ENCODE measurements at regions not wholly inside any gene's neighbourhood (a gene's known extent, or its start where the extent isn't known, plus 50 kb on each side); places are given as distances from the start of the nearest gene placed in this dataset.

GRCh38 chr5:120239086-120239485 is 225.0 kb upstream of the PRR16 start:
- Mint-ChIP-seq H3K27ac (ENCODE audit: low read depth, unreplicated experiment) (no peak overlapping the region), H3K4me3 (ENCODE audit: unreplicated experiment) (no peak overlapping the region), H3K4me1 (ENCODE audit: insufficient read depth, unreplicated experiment) (peaks cover 8% of the 10 kb centered on the region), H3K36me3 (ENCODE audit: insufficient read depth, unreplicated experiment) (peaks cover 6% of the 10 kb centered on the region), H3K27me3 (ENCODE audit: insufficient read depth, unreplicated experiment) (no peaks in the 10 kb centered on the region), H3K9me3 (ENCODE audit: unreplicated experiment) (peaks cover 7% of the 10 kb centered on the region)
- ChIA-PET POLR2A (no interaction called here), CTCF (no interaction called here)
- TF ChIP-seq CTCF (IDR thresholded peaks at IDR 0.05; ENCODE audit: unreplicated experiment): no peak
- no TSS peak for BruUV-seq (replicated peaks)
- no peak for DNase-seq (ENCODE audit: unreplicated experiment)
- intact Hi-C loops (cut with micrococcal nuclease): no loop called here

- no TSS peak for BruUV-seq (replicated peaks)
- TF ChIP-seq CTCF (IDR thresholded peaks at IDR 0.05; ENCODE audit: unreplicated experiment): no peak
- H3K9me3 Mint-ChIP-seq (ENCODE audit: unreplicated experiment): peaks cover 7% of the 10 kb centered on the region
Observed at GRCh38 chr5:120240706-120241105, 223.4 kb upstream of the PRR16 start.

GRCh38 chr5:120241400-120241799 is 222.7 kb upstream of the PRR16 start:
- Mint-ChIP-seq H3K9me3 (ENCODE audit: unreplicated experiment) (peaks cover 7% of the 10 kb centered on the region), H3K4me3 (ENCODE audit: unreplicated experiment) (no peak overlapping the region), H3K4me1 (ENCODE audit: insufficient read depth, unreplicated experiment) (no peaks in the 10 kb centered on the region), H3K27ac (ENCODE audit: low read depth, unreplicated experiment) (no peak overlapping the region), H3K27me3 (ENCODE audit: insufficient read depth, unreplicated experiment) (no peaks in the 10 kb centered on the region), H3K36me3 (ENCODE audit: insufficient read depth, unreplicated experiment) (peaks cover 6% of the 10 kb centered on the region)
- POLR2A ChIA-PET: no interaction called here
- intact Hi-C loops (cut with micrococcal nuclease): no loop called here
- TF ChIP-seq CTCF (IDR thresholded peaks at IDR 0.05; ENCODE audit: unreplicated experiment): no peak
- BruUV-seq (replicated peaks): no TSS peak
- CTCF ChIA-PET: no interaction called here
- DNase-seq (ENCODE audit: unreplicated experiment): no peak

More at GRCh38 chr5:120240706-120241105, 223.4 kb upstream of the PRR16 start:
- no peaks in the 10 kb centered on the region for H3K27me3 Mint-ChIP-seq (ENCODE audit: insufficient read depth, unreplicated experiment)
- POLR2A ChIA-PET: no interaction called here
- H3K4me3 Mint-ChIP-seq (ENCODE audit: unreplicated experiment): no peak overlapping the region
- intact Hi-C loops (cut with micrococcal nuclease): no loop called here
- peaks cover 7% of the 10 kb centered on the region for H3K4me1 Mint-ChIP-seq (ENCODE audit: insufficient read depth, unreplicated experiment)
- DNase-seq (ENCODE audit: unreplicated experiment): no peak
- H3K36me3 Mint-ChIP-seq (ENCODE audit: insufficient read depth, unreplicated experiment): peaks cover 6% of the 10 kb centered on the region
- H3K27ac Mint-ChIP-seq (ENCODE audit: low read depth, unreplicated experiment): no peak overlapping the region
- CTCF ChIA-PET: no interaction called here

- CTCF ChIA-PET: interaction anchor here (0.9 kb wide), 1 partner anchor 19 kb away, joined by 3 read pairs; no protein-coding TSS in a partner anchor
- TF ChIP-seq CTCF (IDR thresholded peaks at IDR 0.05; ENCODE audit: unreplicated experiment): no peak
- no peak overlapping the region for H3K27ac Mint-ChIP-seq (ENCODE audit: low read depth, unreplicated experiment)
Observed at GRCh38 chr5:120251898-120252297, 212.2 kb upstream of the PRR16 start.

More at GRCh38 chr5:120251898-120252297, 212.2 kb upstream of the PRR16 start:
- H3K27me3 Mint-ChIP-seq (ENCODE audit: insufficient read depth, unreplicated experiment): no peaks in the 10 kb centered on the region
- BruUV-seq (replicated peaks): no TSS peak
- DNase-seq (ENCODE audit: unreplicated experiment): no peak
- H3K9me3 Mint-ChIP-seq (ENCODE audit: unreplicated experiment): no peaks in the 10 kb centered on the region
- H3K4me3 Mint-ChIP-seq (ENCODE audit: unreplicated experiment): no peak overlapping the region
- no peaks in the 10 kb centered on the region for H3K36me3 Mint-ChIP-seq (ENCODE audit: insufficient read depth, unreplicated experiment)
- H3K4me1 Mint-ChIP-seq (ENCODE audit: insufficient read depth, unreplicated experiment): peaks cover 16% of the 10 kb centered on the region
- POLR2A ChIA-PET: interaction anchor here (0.9 kb wide), 1 partner anchor 20 kb away, joined by 3 read pairs; no protein-coding TSS in a partner anchor
- intact Hi-C loops (cut with micrococcal nuclease): no loop called here
